T47D (cell line): ENCODE measurements at regions not wholly inside any gene's neighbourhood (a gene's known extent, or its start where the extent isn't known, plus 50 kb on each side); places are given as distances from the start of the nearest gene placed in this dataset.

Experiments used
- DNase-seq, 2 experiments: peaks; one replicate each; pipeline versions ENCODE4 v3.0.0 to v3.0.0-alpha.2; 2011 to 2012; ENCODE audit warnings: low read depth in 1 of 2, low spot score in 1 of 2
- JUND ChIP-seq: IDR thresholded peaks from 2 replicates; pipeline ENCODE4 v1.6.1; 2012; ENCODE audit warnings: low read depth
- in situ Hi-C: cut with HindIII; loops from 2 replicates; pipeline ENCODE4 v1.10.0; 2016; ENCODE audit warnings: low sequenced_read_pairs, low pct_unique_long_range_greater_than_20kb

DNA sequence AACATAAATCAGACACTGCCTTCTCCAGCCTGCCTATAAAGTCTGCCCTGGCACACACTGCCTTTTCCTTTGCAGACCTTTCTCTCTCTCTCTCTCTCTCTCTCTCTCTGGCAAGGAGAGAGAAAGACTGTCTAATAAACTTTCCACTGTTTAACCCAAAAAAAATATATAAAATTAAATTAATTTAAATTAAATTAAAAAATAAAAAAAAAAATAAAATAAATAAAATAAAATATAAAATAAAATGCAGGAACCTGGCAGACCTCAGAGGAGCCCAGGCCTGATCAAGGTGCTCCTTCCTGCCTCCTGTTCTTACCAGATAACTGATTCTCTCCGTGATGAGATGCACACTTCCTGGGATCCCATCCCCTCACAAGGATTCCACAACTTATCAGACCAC lies 103.9 kb upstream of the VASH1 start:
- in situ Hi-C loops: no loop called here

DNA sequence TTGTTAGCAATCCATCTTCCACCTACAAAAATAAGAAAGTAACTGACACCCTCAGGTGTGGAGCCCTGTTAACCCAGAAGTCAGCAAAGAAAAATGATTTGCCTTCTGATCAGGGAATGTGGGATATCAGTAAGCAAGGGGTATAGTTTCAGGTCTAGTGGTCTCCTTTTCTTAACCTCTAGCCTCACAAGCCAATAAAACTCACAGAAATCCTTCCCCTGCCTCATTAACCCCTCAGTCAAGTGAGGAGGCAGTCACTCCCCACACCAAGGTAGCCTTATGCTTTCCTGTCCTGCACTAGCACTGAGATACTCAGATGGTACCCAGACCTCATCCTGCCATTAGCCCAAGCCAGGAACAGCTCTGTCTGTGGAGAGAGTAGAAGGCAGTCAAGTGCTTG lies 103.4 kb upstream of the VASH1 start:
- DNase-seq: no peak
- in situ Hi-C loops: no loop called here
- no peak for TF ChIP-seq JUND

More for the DNA sequence above, 103.9 kb upstream of the VASH1 start:
- DNase-seq: no peak
- no peak for TF ChIP-seq JUND

DNA sequence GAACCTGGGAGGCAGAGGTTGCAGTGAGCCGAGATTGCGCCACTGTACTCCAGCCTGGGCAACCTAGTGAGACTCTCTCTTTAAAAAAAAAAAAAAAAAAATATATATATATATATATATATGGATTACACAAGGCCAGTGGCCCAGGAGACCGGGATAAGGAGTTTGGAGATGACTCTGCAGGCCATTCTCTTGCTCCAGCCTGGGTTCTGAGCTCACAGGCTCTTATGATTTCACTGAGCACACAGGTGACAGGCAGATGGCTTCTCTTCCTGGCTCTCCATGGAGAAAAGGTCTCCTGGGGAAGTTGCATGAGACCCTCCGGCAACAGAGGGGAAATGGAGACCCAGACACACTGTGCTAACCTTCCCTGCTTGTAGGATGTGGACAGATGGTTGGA lies 98.7 kb upstream of the VASH1 start:
- in situ Hi-C loops: no loop called here
- no peak for TF ChIP-seq JUND
- no peak for DNase-seq

- in situ Hi-C loops: no loop called here
- no peak for DNase-seq
- no peak for TF ChIP-seq JUND
Observed at GRCh38 chr14:76664790-76665189, 96.5 kb upstream of the VASH1 start.

DNA sequence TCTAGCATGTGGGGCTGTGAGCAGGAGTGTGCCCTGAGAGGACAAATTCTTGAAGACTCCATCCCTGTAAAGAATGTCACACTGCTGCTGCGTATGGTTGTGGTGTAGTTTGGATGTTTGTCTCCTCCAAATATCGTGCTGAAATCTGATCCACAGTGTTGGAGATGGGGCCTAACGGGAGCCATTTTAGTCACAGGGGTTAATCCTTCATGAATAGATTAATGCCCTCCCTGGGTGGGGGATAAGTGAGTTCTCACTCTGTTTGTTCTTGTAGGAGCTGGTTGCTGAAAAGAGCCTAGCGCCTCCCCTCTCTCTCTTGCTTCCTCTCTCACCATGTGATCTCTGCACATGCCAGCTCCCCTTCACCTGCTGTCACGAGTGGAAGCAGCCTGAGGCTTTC lies 94.5 kb upstream of the VASH1 start:
- in situ Hi-C loops: no loop called here
- DNase-seq: no peak
- TF ChIP-seq JUND: no peak

- in situ Hi-C loops: no loop called here
Observed at GRCh38 chr14:76669770-76670169, 91.5 kb upstream of the VASH1 start.

DNA sequence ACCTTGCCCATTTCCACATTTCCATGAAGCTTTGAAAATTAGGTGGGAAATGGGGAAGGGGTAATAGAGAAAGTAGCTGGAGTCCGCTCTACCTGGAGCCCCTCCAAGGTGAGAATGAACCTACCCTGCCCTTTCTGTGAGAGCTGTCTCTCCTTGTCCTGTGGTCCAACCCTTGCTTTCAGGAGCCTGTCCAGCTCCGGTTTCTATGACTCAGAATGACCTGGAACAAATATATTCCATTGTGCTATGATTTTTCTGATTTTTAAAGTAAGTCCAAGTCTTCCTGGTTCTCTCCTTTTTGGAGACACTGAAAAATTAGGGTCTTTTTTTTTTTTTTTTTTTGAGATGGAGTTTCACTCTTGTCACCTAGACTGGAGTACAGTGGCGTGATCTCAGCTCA lies 89.1 kb upstream of the VASH1 start:
- no peak for DNase-seq
- in situ Hi-C loops: no loop called here
- TF ChIP-seq JUND: no peak

More at GRCh38 chr14:76669770-76670169, 91.5 kb upstream of the VASH1 start:
- no peak for TF ChIP-seq JUND
- DNase-seq: no peak

- no peak for TF ChIP-seq JUND
- no peak for DNase-seq
- in situ Hi-C loops: no loop called here
Observed at GRCh38 chr14:76673261-76673660, 88.0 kb upstream of the VASH1 start.

- in situ Hi-C loops: no loop called here
- DNase-seq: no peak
- TF ChIP-seq JUND: no peak
Observed at GRCh38 chr14:76675046-76675445, 86.2 kb upstream of the VASH1 start.

DNA sequence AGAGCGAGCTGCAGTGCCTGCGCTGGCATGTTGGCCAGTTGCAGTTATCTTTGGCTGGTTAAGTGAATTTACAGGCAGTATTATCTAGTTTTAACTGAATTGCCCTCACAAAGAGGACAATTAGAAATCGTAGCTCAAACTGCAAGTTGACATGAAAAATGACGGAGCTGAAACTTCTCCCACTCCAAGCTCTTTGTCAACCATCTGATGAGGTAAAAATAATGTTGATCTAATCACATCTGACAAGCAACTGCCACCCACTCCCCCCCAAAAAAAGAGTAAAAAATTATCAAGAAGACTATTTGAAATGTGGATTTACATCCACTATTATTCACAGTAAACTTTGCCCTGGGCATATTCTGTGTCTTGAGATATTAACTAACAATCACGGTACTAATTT lies 84.7 kb upstream of the VASH1 start:
- DNase-seq: no peak
- TF ChIP-seq JUND: no peak
- in situ Hi-C loops: no loop called here

DNA sequence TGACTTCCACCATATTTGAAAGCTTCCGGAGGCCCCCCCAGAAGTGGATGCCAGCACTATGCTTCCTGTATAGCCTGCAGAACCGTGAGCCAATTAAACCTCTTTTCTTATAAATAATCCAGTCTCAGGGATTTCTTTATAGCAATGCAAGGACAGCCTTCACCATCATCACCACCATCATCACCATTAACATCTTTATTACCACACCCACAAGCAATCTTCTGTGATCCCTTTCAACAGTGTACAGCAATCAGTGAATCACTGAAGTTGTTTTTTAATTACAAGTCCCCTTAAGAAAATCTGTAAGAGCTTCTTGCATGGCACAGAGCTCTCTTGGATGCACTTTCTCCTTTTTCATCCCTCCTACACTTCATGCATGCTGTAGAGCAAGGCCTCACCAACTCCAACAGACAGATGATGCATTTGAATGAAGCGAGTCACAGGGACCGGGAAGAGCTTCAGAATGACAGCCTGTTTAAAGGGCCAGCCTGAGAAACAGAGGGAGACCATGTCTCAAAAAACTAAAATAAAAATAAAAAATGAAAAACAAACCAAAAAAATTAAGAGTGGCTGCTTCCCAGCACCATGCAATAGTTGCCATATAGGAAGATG lies 83.6 kb upstream of the VASH1 start:
- DNase-seq: no peak
- TF ChIP-seq JUND: no peak
- in situ Hi-C loops: no loop called here

DNA sequence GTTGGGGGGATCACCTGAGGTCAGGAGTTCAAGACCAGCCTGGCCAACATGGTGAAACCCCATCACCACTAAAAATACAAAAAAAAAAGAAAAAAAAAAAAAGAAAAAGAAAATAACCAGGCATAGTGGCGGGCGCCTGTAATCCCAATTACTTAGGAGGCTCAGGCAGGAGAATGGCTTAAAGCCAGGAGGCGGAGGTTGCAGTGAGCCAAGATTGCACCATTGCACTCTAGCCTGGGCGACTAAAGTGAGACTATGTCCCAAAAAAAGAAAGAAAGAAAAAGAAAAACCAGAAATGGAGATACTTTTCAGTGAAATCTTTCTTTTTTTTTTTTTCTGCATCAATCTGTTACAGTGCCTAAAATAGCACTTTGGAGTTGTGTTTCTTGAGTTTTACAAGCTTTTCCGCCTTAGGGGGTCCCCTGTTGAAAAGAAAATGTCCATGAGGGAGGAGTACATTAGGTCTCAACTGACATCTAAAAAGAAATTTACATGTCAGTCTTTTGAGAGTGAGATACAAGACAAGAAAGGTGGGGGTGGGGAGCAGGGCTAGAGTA lies 82.9 kb upstream of the VASH1 start:
- TF ChIP-seq JUND: no peak
- in situ Hi-C loops: no loop called here
- DNase-seq: no peak

DNA sequence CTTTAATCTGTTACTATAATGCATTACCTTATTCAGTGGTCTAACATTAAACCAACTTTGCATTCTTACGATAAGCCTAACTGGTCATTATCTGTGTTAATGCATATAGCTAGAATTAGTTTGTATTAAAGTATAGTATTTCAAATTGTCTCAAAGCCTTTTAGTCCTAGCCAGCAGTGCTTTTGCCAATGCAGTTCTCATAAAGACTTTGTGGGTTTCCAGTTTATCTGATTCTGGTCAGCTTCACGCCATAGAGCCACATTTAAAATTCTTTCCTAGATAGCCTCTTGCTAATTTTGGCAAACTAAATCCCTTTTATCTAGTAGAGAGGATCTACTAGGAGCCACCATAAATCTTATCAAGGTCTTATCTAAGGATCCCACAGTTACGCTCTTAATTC lies 78.9 kb upstream of the VASH1 start:
- no peak for DNase-seq
- in situ Hi-C loops: no loop called here
- TF ChIP-seq JUND: no peak

DNA sequence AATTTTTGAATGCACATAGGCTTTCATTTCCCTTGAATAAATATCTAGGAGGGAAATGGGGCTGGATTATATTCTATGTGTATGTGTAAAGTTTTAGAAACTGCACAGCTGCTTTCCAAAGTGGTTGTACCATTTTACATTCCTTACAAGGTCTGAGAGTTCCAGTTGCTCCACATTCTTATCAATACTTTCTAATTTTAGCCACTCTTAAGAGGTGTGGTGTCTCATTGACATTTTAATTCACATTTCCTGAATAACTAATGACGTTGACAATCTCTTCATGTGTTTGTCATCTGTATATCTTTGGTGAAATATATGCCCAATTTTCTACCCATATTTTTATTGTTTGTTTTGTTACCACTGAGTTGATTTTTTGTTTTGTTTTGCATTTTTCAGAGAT lies 74.6 kb upstream of the VASH1 start:
- TF ChIP-seq JUND: no peak
- in situ Hi-C loops: no loop called here
- no peak for DNase-seq
